EH (cell line): ENCODE measurements at regions not wholly inside any gene's neighbourhood (a gene's known extent, or its start where the extent isn't known, plus 50 kb on each side); places are given as distances from the start of the nearest gene placed in this dataset.

Experiments
- DNase-seq: peaks from one replicate; pipeline ENCODE4 v3.0.0-alpha.2; 2015; ENCODE audit warnings: low read depth

GRCh38 chr4:185991770-185992169, 77.2 kb upstream of the TLR3 start:
- no peak for DNase-seq

DNA sequence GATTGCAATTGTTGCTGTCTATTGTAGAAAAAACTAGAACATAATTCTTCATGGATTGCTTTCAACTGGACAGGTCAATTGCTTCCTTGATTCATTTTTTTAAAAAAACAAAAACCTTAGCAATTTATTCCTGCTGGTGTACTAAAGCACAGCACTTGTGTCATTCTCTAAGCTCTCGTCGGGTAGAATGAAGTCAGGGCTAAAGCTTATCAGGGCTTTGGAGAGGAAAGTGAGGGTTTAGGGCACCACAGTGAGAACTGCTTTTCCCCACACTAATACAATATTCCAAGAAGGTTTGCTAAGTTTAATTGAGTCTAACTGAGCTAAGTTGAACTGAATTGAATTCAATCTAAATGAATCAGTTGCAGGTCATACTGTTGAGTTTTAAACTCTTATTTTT, 76.4 kb upstream of the TLR3 start:
- DNase-seq: no peak

GRCh38 chr4:185993328-185993973, 75.5 kb upstream of the TLR3 start:
- no peak for DNase-seq

GRCh38 chr4:185994750-185995149, 74.2 kb upstream of the TLR3 start:
- no peak for DNase-seq

DNA sequence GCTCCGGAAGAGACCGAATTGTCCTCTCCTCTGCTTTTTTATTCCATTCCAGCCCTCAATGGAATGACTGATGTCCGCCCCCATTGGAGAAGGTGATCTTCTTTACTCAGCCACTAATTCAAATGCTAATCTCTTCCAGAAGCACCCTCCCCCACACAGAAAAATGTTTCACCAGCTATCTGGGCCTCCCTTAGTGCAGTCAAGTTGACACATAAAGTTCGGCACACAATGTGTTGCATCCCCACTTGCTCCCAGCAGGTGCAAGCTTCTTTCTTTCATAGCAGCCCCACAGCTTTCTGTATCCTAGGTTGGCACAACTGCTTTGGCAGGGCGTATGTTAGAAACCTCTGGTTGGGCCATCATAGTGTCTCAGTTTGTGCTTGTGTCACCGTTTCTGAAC, 73.3 kb upstream of the TLR3 start:
- no peak for DNase-seq

- no peak for DNase-seq
Measured at GRCh38 chr4:185997296-185997695, 71.7 kb upstream of the TLR3 start.

GRCh38 chr4:185998791-185999190, 70.2 kb upstream of the TLR3 start:
- DNase-seq: no peak

DNA sequence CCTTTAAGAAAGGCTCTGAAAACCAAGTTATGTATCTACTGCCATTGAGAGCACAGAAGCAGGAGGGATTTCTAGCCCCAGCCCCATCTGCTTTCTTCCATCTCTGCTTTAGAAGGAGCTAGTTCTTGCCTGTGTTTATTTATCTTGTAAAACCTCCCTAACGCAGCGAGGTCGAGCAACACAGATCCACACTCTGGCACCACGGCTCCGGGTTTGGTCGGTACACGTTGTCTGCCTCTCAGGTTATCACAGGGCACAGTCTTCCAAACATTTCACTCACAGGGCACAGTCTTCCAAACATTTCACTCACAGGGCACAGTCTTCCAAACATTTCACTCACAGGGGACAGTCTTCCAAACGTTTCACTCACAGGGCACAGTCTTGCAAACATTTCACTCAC, 69.7 kb upstream of the TLR3 start:
- DNase-seq: no peak

- DNase-seq: no peak
Measured at GRCh38 chr4:186002853-186003252, 66.1 kb upstream of the TLR3 start.

- DNase-seq: no peak
Measured at GRCh38 chr4:186003746-186004145, 65.2 kb upstream of the TLR3 start.

DNA sequence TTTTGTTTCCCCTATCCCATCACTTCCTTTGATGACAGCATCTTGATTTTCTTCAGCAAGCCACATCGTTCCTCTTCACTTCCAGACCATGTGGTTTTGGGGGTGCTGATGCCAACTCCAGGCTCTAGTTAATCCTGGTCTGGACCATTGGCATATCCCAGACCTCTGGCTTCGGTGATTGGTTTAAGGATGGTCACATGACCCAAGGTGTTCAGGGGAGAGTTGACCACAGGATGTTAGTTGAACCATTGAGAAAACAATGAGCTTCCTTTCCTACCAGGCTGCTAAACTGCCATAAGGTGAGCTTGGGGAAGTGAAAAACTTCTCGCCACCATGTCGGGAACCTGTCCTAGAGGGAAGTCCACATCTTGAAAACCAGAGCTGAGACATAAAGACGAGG, 60.9 kb upstream of the TLR3 start:
- DNase-seq: no peak

DNA sequence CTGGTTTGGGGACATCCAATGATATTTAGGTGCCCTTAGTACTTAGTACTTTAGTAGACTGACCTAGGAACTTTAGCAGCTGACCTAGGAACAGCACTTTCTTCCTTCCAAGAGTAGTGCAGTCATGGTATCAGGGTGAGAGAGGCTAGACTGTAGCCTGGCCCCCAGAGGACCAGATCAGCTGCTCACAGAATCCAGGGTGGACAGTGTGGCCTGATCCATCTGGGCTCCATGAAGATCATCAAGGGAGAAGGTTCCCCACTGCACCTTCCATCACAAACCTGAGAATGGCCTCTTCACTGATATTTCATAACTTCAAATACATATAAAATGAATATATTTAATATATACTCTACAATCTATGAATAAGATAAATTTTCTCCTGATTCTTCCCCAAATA, 59.0 kb upstream of the TLR3 start:
- no peak for DNase-seq

GRCh38 chr4:186010821-186011220, 58.1 kb upstream of the TLR3 start:
- DNase-seq: no peak

DNA sequence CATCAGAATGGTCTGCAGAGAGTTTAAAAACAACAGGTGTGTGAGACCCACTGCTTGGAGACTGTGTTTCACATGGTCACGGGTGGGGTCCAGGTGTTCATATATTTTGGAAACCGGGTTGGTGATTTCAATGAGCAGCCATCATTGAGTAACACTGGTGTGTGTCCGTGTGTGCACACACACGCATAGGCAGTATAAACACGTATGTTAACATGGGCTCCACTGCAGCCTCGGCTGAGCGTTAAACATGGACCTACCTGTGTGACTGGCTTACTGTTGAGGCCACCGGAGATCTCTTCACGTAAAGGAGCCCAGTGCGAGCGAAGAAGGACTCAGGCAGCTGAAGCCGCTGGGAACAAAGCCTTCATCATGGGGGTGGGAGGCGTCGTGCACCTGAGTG, 56.9 kb upstream of the TLR3 start:
- DNase-seq: no peak

- DNase-seq: no peak
Measured at GRCh38 chr4:186013419-186014186, 55.4 kb upstream of the TLR3 start.

GRCh38 chr4:186015212-186015817, 53.6 kb upstream of the TLR3 start:
- DNase-seq: no peak

DNA sequence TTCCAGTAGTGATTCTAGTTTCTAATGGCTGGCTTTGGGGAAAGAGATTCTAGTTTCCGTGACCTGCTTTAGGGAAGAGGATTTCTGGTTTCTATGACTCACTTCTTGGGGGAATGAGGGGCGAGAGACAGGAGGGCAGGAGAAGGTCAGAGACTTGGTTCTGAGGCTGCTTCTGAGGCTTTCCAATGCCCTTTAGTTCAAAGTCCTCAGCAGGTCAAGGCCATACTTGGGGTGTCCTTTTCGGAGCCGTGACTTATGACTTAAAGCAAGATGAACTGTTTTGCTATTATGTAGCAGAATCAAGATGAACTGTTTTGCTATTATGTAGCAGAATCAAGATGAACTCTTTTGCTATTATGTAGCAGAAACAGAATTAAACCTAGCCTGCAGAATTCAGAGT, 52.2 kb upstream of the TLR3 start:
- no peak for DNase-seq

DNA sequence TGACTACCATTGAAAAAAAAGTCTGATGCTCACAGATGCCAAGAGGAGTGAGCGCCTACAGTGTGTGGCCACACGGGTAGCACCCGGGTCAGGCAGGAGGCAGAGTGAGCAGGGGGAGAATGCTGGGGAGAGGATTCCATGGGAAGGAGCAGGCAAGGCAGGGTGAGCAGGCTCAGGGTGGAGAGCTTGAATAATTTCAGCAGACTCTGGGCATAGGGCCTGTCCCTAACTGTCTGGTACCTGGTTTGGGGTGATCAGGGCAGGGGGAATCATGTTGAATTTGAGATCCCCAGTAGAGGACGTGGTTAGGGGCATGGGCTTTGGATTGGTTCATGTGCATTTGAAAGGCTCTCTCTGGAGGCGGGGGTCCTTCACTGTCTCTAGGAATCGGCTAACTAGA, 51.2 kb upstream of the TLR3 start:
- DNase-seq: no peak

- no peak for DNase-seq
Measured at GRCh38 chr4:186018261-186018660, 50.7 kb upstream of the TLR3 start.

- no peak for DNase-seq
Measured at GRCh38 chr4:186018784-186019183, 50.2 kb upstream of the TLR3 start.
